ENCODE measurements at regions not wholly inside any gene's neighbourhood (a gene's known extent, or its start where the extent isn't known, plus 50 kb on each side); places are given as distances from the start of the nearest gene placed in this dataset.

DNA sequence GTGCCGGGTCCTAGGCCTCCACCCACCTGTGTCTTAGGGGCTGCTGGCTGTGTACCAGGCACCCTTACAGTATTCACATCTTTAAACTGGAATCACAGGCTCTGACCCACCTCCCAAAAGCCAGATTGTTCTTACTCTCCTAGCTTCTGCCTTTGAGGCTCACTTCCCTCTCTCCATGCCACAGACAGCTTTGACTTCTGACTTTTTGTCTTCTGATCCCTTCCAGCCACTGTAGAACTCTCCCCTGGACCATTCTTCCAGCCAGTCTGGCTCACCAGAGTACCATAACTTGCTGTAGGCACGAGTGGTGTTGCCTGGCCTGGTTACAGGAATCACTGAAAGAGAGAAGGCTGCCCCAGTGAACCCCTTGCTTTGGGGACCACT, 58.1 kb upstream of the STUM start:
- no peaks in the 10 kb centered on the region for H3K9me3 ChIP-seq
- intact Hi-C loops (cut with DNase I), result no loop called here
- no peak overlapping the region for H3K27ac ChIP-seq
- TF ChIP-seq CTCF (IDR thresholded peaks at IDR 0.05), result no peak
- H3K4me3 ChIP-seq, result no peak overlapping the region
- H3K9ac ChIP-seq (ENCODE audit: low read depth in 2 of 2, low read length in 2 of 2), result no peak overlapping the region
- H3K27me3 ChIP-seq, result no peaks in the 10 kb centered on the region
- DNase-seq, result no peak
- no peaks in the 10 kb centered on the region for H3K36me3 ChIP-seq
- H3K4me1 ChIP-seq, result no peaks in the 10 kb centered on the region

DNA sequence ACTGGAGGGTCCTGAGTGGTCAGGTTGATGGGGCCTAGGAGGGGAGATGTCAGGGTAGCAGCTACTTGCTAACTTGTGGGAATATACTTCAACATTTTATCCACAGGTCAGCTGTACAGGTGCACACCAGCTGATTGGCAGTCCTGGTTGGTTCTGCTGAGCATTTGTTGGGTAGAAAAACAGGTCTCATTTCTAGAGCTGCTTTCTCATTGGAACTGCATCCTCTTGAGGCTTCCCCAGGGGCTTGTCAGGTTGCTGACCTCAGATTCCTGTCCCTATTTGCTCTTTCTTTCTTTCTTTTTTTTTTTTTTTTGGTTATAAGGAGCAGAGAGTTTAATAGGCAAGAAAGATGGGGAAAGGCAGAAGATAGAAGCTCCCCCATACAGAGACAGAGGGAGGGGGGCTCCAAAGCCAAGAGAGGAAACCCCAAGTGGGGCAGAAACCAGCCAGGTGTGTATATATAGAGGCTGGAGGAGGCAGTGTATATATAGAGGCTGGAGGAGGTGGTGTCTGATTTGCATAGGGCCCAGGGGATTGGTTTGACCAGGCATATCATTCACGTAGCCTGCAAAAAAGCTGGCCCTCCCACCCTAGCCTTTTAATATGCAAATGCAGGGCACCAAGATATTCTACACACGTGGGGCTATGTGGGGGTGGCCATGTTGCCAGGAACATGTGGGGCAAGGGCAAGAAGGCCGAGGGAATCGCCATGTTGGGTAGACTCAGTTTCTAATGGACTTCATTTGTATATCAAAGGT, 57.3 kb upstream of the STUM start:
- no peak overlapping the region for H3K4me3 ChIP-seq
- H3K9me3 ChIP-seq, result no peaks in the 10 kb centered on the region
- H3K9ac ChIP-seq (ENCODE audit: low read depth in 2 of 2, low read length in 2 of 2), result no peak overlapping the region
- H3K27me3 ChIP-seq, result no peaks in the 10 kb centered on the region
- H3K36me3 ChIP-seq, result no peaks in the 10 kb centered on the region
- intact Hi-C loops (cut with DNase I), result no loop called here
- H3K4me1 ChIP-seq, result no peaks in the 10 kb centered on the region
- no peak for TF ChIP-seq CTCF (IDR thresholded peaks at IDR 0.05)
- no peak overlapping the region for H3K27ac ChIP-seq
- no peak for DNase-seq

- Histone ChIP-seq H3K4me3 (no peak overlapping the region), H3K27me3 (no peaks in the 10 kb centered on the region), H3K9me3 (no peaks in the 10 kb centered on the region), H3K9ac (ENCODE audit: low read depth in 2 of 2, low read length in 2 of 2) (no peak overlapping the region), H3K36me3 (no peaks in the 10 kb centered on the region), H3K4me1 (no peaks in the 10 kb centered on the region), H3K27ac (no peak overlapping the region)
- DNase-seq, result no peak
- intact Hi-C loops (cut with DNase I), result no loop called here
- no peak for TF ChIP-seq CTCF (IDR thresholded peaks at IDR 0.05)
Observed at GRCh38 chr1:226492426-226493137, 56.0 kb upstream of the STUM start.

DNA sequence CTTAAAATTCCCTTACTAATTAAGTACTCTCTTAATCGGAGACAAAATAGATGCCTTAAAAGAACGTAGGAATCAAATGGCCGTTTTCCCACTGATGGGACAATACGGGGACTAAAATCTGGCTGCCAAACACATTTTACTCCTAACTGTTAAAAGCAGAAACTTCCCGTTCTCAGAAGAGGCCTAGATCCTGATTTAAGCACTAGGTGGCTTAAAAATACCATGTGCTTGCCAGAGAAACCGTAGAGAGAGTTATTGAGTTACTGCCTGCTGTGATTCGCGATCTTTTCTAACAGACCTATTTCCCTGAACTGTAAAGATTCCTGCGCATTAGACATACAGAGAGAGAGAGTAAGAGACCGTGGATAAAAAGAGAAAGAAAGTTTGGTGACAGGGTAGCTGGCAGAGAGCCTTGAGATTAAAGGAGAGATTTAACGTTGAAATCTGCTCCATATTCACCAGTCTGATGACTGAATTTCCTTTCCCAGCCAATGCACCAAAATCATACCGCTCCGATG, 54.4 kb upstream of the STUM start:
- no peak overlapping the region for H3K4me3 ChIP-seq

GRCh38 chr1:226495716-226496115, 52.8 kb upstream of the STUM start:
- no peak for TF ChIP-seq CTCF (IDR thresholded peaks at IDR 0.05)
- H3K9me3 ChIP-seq, result no peaks in the 10 kb centered on the region
- H3K27me3 ChIP-seq, result no peaks in the 10 kb centered on the region
- no peaks in the 10 kb centered on the region for H3K36me3 ChIP-seq
- no peak overlapping the region for H3K9ac ChIP-seq (ENCODE audit: low read depth in 2 of 2, low read length in 2 of 2)
- no peak overlapping the region for H3K4me3 ChIP-seq
- H3K4me1 ChIP-seq, result no peaks in the 10 kb centered on the region
- H3K27ac ChIP-seq, result no peak overlapping the region
- DNase-seq, result no peak
- intact Hi-C loops (cut with DNase I), result no loop called here

More for the DNA sequence above, 54.4 kb upstream of the STUM start:
- Histone ChIP-seq H3K27ac (no peak overlapping the region), H3K4me1 (no peaks in the 10 kb centered on the region), H3K36me3 (no peaks in the 10 kb centered on the region), H3K27me3 (no peaks in the 10 kb centered on the region), H3K9ac (ENCODE audit: low read depth in 2 of 2, low read length in 2 of 2) (no peak overlapping the region), H3K9me3 (no peaks in the 10 kb centered on the region)
- DNase-seq, result no peak
- intact Hi-C loops (cut with DNase I), result no loop called here
- no peak for TF ChIP-seq CTCF (IDR thresholded peaks at IDR 0.05)
